ENCODE measurements at regions not wholly inside any gene's neighbourhood (a gene's known extent, or its start where the extent isn't known, plus 50 kb on each side); places are given as distances from the start of the nearest gene placed in this dataset.

GRCh38 chr21:26784974-26785373 is 60.2 kb downstream of the ADAMTS1 start:
- TF ChIP-seq CTCF (IDR thresholded peaks at IDR 0.05; ENCODE audit: low read depth, low read length, poor library complexity, severe bottlenecking) (no peak), EZH2phosphoT487 (IDR thresholded peaks at IDR 0.05; ENCODE audit: borderline replicate concordance, low read length) (no peak)
